Colonic mucosa (tissue), 4 donors: ENCODE measurements at regions not wholly inside any gene's neighbourhood (a gene's known extent, or its start where the extent isn't known, plus 50 kb on each side); places are given as distances from the start of the nearest gene placed in this dataset.

ENCODE experiments used
- DNase-seq: peaks from one replicate; pipeline ENCODE4 v3.0.0-alpha.2; 2020
- H3K27ac ChIP-seq: fragments of 200-600 bp; one replicate; pipeline ENCODE4 v1.8.0; 2021
- H3K27me3 ChIP-seq: fragments of 200-600 bp; one replicate; pipeline ENCODE4 v1.8.0; 2021
- H3K36me3 ChIP-seq: fragments of 200-600 bp; one replicate; pipeline ENCODE4 v1.8.0; 2021
- H3K4me1 ChIP-seq: fragments of 200-600 bp; one replicate; pipeline ENCODE4 v1.8.0; 2021; ENCODE audit warnings: mild to moderate bottlenecking
- H3K4me3 ChIP-seq: fragments of 200-600 bp; one replicate; pipeline ENCODE4 v1.8.0; 2021
- H3K9ac ChIP-seq, 2 donors: one replicate each; pipeline ENCODE4 v1.7.0; 2013; ENCODE audit warnings: control low read depth in 2 of 2, low read depth in 2 of 2, low read length in 2 of 2
- H3K9me3 ChIP-seq: fragments of 200-600 bp; one replicate; pipeline ENCODE4 v1.8.0; 2021
- CTCF ChIP-seq: fragments of 200-600 bp; IDR thresholded peaks from one replicate; pipeline ENCODE4 v1.8.0; 2022; ENCODE audit warnings: antibody characterized with exemption, mild to moderate bottlenecking
- intact Hi-C: fragments of 100-400 bp; cut with DNase I; formaldehyde crosslinking; loops from one replicate; pipeline ENCODE4 v1.14.1; 2022
- donor health status: healthy.
- donor health status: DM: no; HTN: no; CAD: no.
- donor health status: DM: no; HTN: no; CAD: no.

GRCh38 chr12:131249246-131250027, 295.7 kb downstream of the ADGRD1 start:
- intact Hi-C loops = no loop called here
- no peaks in the 10 kb centered on the region for H3K36me3 ChIP-seq
- H3K4me1 ChIP-seq = no peaks in the 10 kb centered on the region
- H3K27ac ChIP-seq = no peak overlapping the region
- no peak for TF ChIP-seq CTCF
- H3K27me3 ChIP-seq = no peaks in the 10 kb centered on the region
- DNase-seq = no peak
- no peak overlapping the region for H3K4me3 ChIP-seq
- H3K9ac ChIP-seq = no peak overlapping the region
- H3K9me3 ChIP-seq = no peaks in the 10 kb centered on the region

GRCh38 chr12:131250028-131250950, 296.6 kb downstream of the ADGRD1 start:
- Histone ChIP-seq H3K27ac (no peak overlapping the region), H3K9me3 (no peaks in the 10 kb centered on the region), H3K4me1 (no peaks in the 10 kb centered on the region), H3K9ac (no peak overlapping the region), H3K27me3 (no peaks in the 10 kb centered on the region), H3K36me3 (no peaks in the 10 kb centered on the region), H3K4me3 (no peak overlapping the region)
- DNase-seq = peak; percentile 24
- TF ChIP-seq CTCF = no peak
- intact Hi-C loops = no loop called here

GRCh38 chr12:131250951-131251315, 297.2 kb downstream of the ADGRD1 start:
- intact Hi-C loops = no loop called here
- Histone ChIP-seq H3K27ac (no peak overlapping the region), H3K9me3 (no peaks in the 10 kb centered on the region)

GRCh38 chr12:131251336-131252101, 297.8 kb downstream of the ADGRD1 start:
- no peak for TF ChIP-seq CTCF
- Histone ChIP-seq H3K9me3 (no peaks in the 10 kb centered on the region), H3K4me1 (no peaks in the 10 kb centered on the region), H3K27me3 (no peaks in the 10 kb centered on the region), H3K9ac (no peak overlapping the region), H3K27ac (no peak overlapping the region), H3K36me3 (no peaks in the 10 kb centered on the region), H3K4me3 (no peak overlapping the region)
- DNase-seq = no peak
- intact Hi-C loops = no loop called here

More at GRCh38 chr12:131250951-131251315, 297.2 kb downstream of the ADGRD1 start:
- TF ChIP-seq CTCF = no peak
- Histone ChIP-seq H3K36me3 (no peaks in the 10 kb centered on the region), H3K4me3 (no peak overlapping the region), H3K9ac (no peak overlapping the region), H3K4me1 (no peaks in the 10 kb centered on the region), H3K27me3 (no peaks in the 10 kb centered on the region)
- no peak for DNase-seq

GRCh38 chr12:131253376-131254026, 299.8 kb downstream of the ADGRD1 start:
- no peaks in the 10 kb centered on the region for H3K36me3 ChIP-seq
- no peak overlapping the region for H3K4me3 ChIP-seq
- DNase-seq = no peak
- H3K9ac ChIP-seq = no peak overlapping the region
- no peak overlapping the region for H3K27ac ChIP-seq
- no peak for TF ChIP-seq CTCF
- intact Hi-C loops = no loop called here
- no peaks in the 10 kb centered on the region for H3K9me3 ChIP-seq
- no peaks in the 10 kb centered on the region for H3K27me3 ChIP-seq
- no peaks in the 10 kb centered on the region for H3K4me1 ChIP-seq
